HepG2 (cell line): ENCODE measurements at regions not wholly inside any gene's neighbourhood (a gene's known extent, or its start where the extent isn't known, plus 50 kb on each side); places are given as distances from the start of the nearest gene placed in this dataset.

Experiments
- DRAP1 ChIP-seq: IDR thresholded peaks from 2 replicates; pipeline ENCODE4 v1.6.1; 2016; ENCODE audit warnings: missing genetic modification reagents, missing compliant biosample characterization
- HOXA5 ChIP-seq: sonication (generic); formaldehyde crosslinking; IDR thresholded peaks from 2 replicates; pipeline ENCODE4 v1.4.0; 2020; ENCODE audit warnings: missing genetic modification reagents
- NAIF1 ChIP-seq: sonication (generic); formaldehyde crosslinking; IDR thresholded peaks from 2 replicates; pipeline ENCODE4 v1.5.0; 2020; ENCODE audit warnings: mild to moderate bottlenecking, missing genetic modification reagents, borderline replicate concordance
- PCBP2 ChIP-seq: fragments of 200-400 bp; formaldehyde crosslinking; optimal IDR thresholded peaks from 2 replicates; pipeline ENCODE3; 2018; ENCODE audit warnings: low read length, low read depth; ENCODE audit not compliant: poor library complexity, severe bottlenecking
- TF ChIP-seq, protein P1 (sequence below): sonication (generic); formaldehyde crosslinking; IDR thresholded peaks from 2 replicates; pipeline ENCODE4 v1.4.0; 2020; ENCODE audit warnings: missing genetic modification reagents

DNA sequence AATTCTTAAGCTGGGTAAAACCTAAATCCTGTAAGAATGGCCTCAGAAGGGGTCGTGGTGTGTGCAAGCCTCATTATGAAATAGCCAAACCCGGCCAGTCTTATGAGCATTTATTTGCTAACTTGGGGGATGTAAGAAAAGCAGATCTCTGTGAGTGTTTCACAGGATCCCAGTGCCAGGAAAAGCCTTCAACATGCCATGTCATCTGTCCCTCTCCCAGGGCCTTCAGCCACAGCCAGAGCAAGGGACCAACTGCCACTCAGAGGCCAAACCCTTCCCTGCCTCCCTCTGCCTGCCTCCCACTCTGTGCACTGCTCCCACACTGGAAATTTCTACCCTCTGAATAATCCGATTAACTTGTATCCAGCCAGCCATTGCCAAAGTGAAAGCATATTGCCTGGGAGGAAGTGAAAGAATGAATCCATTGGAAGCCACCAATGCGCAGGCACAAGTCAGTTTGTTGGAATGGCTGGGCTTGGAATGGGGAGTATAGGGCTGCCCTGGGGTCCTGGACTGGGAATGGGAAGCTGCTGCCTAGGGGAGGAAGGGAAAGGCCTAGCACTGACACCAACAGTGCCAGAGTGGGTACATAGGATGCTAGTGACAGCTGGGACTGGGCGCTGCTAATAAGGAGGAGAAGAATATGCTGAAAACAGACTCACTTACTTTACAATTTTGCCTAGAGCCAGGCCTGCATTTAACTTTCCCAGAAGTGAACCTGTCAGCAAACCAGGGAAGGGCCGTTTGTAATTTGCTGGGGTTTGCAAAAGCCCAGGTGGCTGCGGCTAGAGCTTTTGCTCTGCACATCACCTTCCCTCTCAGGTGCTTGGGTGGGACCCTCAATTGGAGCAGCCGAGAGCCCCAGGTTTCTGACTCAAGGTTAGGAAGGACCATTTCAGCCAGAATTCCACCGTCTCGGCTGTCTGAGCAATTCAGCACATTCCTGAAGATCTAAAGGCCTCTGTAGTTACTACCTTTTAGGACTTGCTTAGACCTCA lies 146.6 kb upstream of the NCK2 start (continued):
- TF ChIP-seq, protein P1, sequence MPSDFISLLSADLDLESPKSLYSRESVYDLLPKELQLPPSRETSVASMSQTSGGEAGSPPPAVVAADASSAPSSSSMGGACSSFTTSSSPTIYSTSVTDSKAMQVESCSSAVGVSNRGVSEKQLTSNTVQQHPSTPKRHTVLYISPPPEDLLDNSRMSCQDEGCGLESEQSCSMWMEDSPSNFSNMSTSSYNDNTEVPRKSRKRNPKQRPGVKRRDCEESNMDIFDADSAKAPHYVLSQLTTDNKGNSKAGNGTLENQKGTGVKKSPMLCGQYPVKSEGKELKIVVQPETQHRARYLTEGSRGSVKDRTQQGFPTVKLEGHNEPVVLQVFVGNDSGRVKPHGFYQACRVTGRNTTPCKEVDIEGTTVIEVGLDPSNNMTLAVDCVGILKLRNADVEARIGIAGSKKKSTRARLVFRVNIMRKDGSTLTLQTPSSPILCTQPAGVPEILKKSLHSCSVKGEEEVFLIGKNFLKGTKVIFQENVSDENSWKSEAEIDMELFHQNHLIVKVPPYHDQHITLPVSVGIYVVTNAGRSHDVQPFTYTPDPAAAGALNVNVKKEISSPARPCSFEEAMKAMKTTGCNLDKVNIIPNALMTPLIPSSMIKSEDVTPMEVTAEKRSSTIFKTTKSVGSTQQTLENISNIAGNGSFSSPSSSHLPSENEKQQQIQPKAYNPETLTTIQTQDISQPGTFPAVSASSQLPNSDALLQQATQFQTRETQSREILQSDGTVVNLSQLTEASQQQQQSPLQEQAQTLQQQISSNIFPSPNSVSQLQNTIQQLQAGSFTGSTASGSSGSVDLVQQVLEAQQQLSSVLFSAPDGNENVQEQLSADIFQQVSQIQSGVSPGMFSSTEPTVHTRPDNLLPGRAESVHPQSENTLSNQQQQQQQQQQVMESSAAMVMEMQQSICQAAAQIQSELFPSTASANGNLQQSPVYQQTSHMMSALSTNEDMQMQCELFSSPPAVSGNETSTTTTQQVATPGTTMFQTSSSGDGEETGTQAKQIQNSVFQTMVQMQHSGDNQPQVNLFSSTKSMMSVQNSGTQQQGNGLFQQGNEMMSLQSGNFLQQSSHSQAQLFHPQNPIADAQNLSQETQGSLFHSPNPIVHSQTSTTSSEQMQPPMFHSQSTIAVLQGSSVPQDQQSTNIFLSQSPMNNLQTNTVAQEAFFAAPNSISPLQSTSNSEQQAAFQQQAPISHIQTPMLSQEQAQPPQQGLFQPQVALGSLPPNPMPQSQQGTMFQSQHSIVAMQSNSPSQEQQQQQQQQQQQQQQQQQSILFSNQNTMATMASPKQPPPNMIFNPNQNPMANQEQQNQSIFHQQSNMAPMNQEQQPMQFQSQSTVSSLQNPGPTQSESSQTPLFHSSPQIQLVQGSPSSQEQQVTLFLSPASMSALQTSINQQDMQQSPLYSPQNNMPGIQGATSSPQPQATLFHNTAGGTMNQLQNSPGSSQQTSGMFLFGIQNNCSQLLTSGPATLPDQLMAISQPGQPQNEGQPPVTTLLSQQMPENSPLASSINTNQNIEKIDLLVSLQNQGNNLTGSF (CRISPR knock-in tag), result no peak
- TF ChIP-seq NAIF1 (no peak), PCBP2 (no peak), HOXA5 (CRISPR knock-in tag) (no peak), DRAP1 (CRISPR knock-in tag) (no peak)
